Kidney (tissue), 13 donors: ENCODE measurements at regions not wholly inside any gene's neighbourhood (a gene's known extent, or its start where the extent isn't known, plus 50 kb on each side); places are given as distances from the start of the nearest gene placed in this dataset.

Experiments used
- DNase-seq, 5 donors: peaks; one replicate each; pipeline ENCODE4 v3.0.0-alpha.2; 2013 to 2020
- FAIRE-seq: peaks from 2 replicates; lab custom pipeline; 2012; peaks lifted over from hg19 to GRCh38; lab: Jason Lieb, UNC
- H3K27ac ChIP-seq, 2 donors: one replicate each; pipeline ENCODE4 v1.7.0; 2013; ENCODE audit warnings: low read depth in 2 of 2, low read length in 2 of 2, inconsistent platforms in 1 of 2
- H3K27me3 ChIP-seq: one replicate; pipeline ENCODE4 v1.7.1; 2013; ENCODE audit warnings: low read length, inconsistent platforms; ENCODE audit not compliant: control insufficient read depth, insufficient read depth
- H3K36me3 ChIP-seq, 3 donors: one replicate each; pipeline versions ENCODE4 v1.7.0 to v1.7.1; 2013; ENCODE audit warnings: low read length in 3 of 3, control low read depth in 1 of 3, inconsistent platforms in 1 of 3; ENCODE audit not compliant: insufficient read depth in 3 of 3, control insufficient read depth in 2 of 3
- H3K4me1 ChIP-seq, 3 donors: one replicate each; pipeline versions ENCODE4 v1.7.0 to v1.7.1; 2013; ENCODE audit warnings: low read length in 3 of 3, inconsistent platforms in 1 of 3, low read depth in 1 of 3; ENCODE audit not compliant: control insufficient read depth in 2 of 3, insufficient read depth in 2 of 3
- H3K4me3 ChIP-seq, 3 donors: one replicate each; pipeline versions ENCODE4 v1.7.0 to v1.8.1; 2013; ENCODE audit warnings: low read length in 3 of 3, control low read depth in 1 of 3, inconsistent platforms in 1 of 3
- H3K9ac ChIP-seq, 3 donors: one replicate each; pipeline versions ENCODE4 v1.7.0 to v1.7.1; 2013; ENCODE audit warnings: low read length in 3 of 3, control low read depth in 1 of 3, inconsistent platforms in 1 of 3
- H3K9me3 ChIP-seq, 3 donors: one replicate each; pipeline versions ENCODE4 v1.7.0 to v1.7.1; 2013; ENCODE audit warnings: low read length in 3 of 3, control low read depth in 1 of 3, inconsistent platforms in 1 of 3; ENCODE audit not compliant: control insufficient read depth in 2 of 3, insufficient read depth in 1 of 3
- CTCF ChIP-seq: IDR thresholded peaks from 3 replicates; pipeline ENCODE4 v1.5.1; 2012; ENCODE audit warnings: mild to moderate bottlenecking, moderate library complexity, borderline replicate concordance; ENCODE audit not compliant: insufficient read depth; ENCODE audit errors: extremely low read depth
- intact Hi-C: fragments of 100-400 bp; cut with DNase I; formaldehyde crosslinking; loops from one replicate; pipeline ENCODE4 v1.11.1; 2022
- donor health status: control.
- donor health status: control.
- donor health status: control.
- donor health status: control.
- donor health status: control.
- donor health status: DM: yes; HTN: yes; CAD: no.
- donor health status: Normal renal cell carcinoma (clear cell type).

- no peak for TF ChIP-seq CTCF
- Histone ChIP-seq H3K36me3 (no peaks in the 10 kb centered on the region), H3K27me3 (no peaks in the 10 kb centered on the region), H3K9ac (no peak overlapping the region), H3K4me1 (no peaks in the 10 kb centered on the region), H3K9me3 (no peaks in the 10 kb centered on the region), H3K4me3 (no peak overlapping the region), H3K27ac (no peak overlapping the region)
- FAIRE-seq (no peak), DNase-seq (no peak)
- intact Hi-C loops: no loop called here
Observed at GRCh38 chr7:114264023-114264422, 150.6 kb upstream of the FOXP2 start.

GRCh38 chr7:114263219-114263618 is 151.4 kb upstream of the FOXP2 start:
- TF ChIP-seq CTCF: no peak
- Histone ChIP-seq H3K9me3 (no peaks in the 10 kb centered on the region), H3K9ac (no peak overlapping the region), H3K27ac (no peak overlapping the region), H3K27me3 (no peaks in the 10 kb centered on the region), H3K4me1 (no peaks in the 10 kb centered on the region), H3K4me3 (no peak overlapping the region), H3K36me3 (no peaks in the 10 kb centered on the region)
- no peak for FAIRE-seq
- intact Hi-C loops: no loop called here
- DNase-seq: no peak

- Histone ChIP-seq H3K36me3 (no peaks in the 10 kb centered on the region), H3K4me1 (no peaks in the 10 kb centered on the region), H3K27me3 (no peaks in the 10 kb centered on the region), H3K4me3 (no peak overlapping the region), H3K9me3 (no peaks in the 10 kb centered on the region), H3K27ac (no peak overlapping the region), H3K9ac (no peak overlapping the region)
- TF ChIP-seq CTCF: no peak
- no peak for FAIRE-seq
- peak in 1 of 5 donors; percentile 55 for DNase-seq
- intact Hi-C loops: no loop called here
Observed at GRCh38 chr7:114255404-114255841, 159.2 kb upstream of the FOXP2 start.

- Histone ChIP-seq H3K36me3 (no peaks in the 10 kb centered on the region), H3K4me3 (no peak overlapping the region), H3K9me3 (no peaks in the 10 kb centered on the region), H3K27ac (no peak overlapping the region), H3K9ac (no peak overlapping the region), H3K4me1 (no peaks in the 10 kb centered on the region), H3K27me3 (no peaks in the 10 kb centered on the region)
- DNase-seq (peak in 2 of 5 donors; percentile 53 to 60), FAIRE-seq (no peak)
- intact Hi-C loops: no loop called here
- no peak for TF ChIP-seq CTCF
Observed at GRCh38 chr7:114243646-114244045, 171.0 kb upstream of the FOXP2 start.
